ENCODE measurements at regions not wholly inside any gene's neighbourhood (a gene's known extent, or its start where the extent isn't known, plus 50 kb on each side); places are given as distances from the start of the nearest gene placed in this dataset.
A peak's percentile ranks its signal among the peaks of the same experiment; 100 is the strongest.

DNA sequence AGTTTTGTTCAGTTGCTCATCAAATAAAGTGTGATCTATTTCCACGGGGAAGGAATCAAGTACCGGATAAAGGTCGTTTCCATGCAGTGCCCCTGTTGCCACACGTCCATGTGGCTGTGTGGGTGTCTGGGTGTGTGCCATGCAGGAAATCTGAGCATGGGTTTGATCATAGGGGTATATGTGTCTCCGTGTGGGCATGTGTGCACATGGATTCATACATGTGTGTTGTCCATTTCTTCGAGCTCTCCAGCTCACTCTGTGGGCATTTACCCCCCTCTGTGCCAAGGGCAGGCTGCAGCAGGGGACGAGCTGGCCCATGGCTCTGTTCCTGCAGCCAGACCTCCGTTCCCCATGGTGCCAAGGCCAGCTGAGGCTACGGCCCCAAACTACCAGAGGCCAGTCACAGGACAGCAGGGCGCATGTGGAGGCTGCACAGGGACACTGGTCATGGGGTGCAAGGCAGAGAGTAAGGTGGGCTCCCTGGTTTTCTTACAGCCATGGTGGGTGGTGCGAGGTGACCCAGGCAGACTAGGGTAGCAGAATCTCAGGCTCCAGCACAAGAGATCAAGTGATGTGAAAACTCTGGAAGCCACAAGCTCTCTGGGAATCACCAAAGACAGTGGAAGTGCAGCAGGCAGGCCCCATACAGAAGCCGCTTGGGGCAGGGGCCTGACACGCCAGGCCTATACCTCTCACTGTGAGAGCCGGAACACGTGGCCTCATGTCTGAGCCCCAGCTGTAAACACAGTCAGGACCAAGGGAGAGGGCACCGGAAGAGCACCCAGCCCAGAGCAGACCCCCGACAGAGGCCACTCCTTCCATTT is 66.4 kb upstream of the RAB6C start:
- H3K27ac ChIP-seq (ENCODE audit: insufficient read depth, low read length, poor library complexity, severe bottlenecking) = no peak overlapping the region
- Mint-ChIP-seq H3K4me3 (no peak overlapping the region), H3K9me3 (peaks cover 0 to 11% (median 5%) of the 10 kb centered on the region in 7 donors), H3K4me1 (no peaks in the 10 kb centered on the region), H3K27me3 (no peaks in the 10 kb centered on the region), H3K36me3 (no peaks in the 10 kb centered on the region), H3K27ac (no peak overlapping the region)
- no peaks in the 10 kb centered on the region for H3K36me3 ChIP-seq (ENCODE audit: control insufficient read depth, insufficient read depth, low read length)
- no peak overlapping the region for H3K4me3 ChIP-seq (ENCODE audit: low read depth, low read length)
- peaks cover 2 to 6% of the 10 kb centered on the region in 2 experiments for H3K9me3 ChIP-seq (ENCODE audit: control insufficient read depth in 2 of 2, low read length in 2 of 2)
- no peaks in the 10 kb centered on the region for H3K4me1 ChIP-seq (ENCODE audit: control insufficient read depth, insufficient read depth, low read length, poor library complexity, severe bottlenecking)
- ATAC-seq (ENCODE audit: low read depth in 2 of 2) (no peak), DNase-seq (no peak)
- no peaks in the 10 kb centered on the region for H3K27me3 ChIP-seq (ENCODE audit: control insufficient read depth, insufficient read depth, low read length)

- no peak overlapping the region for H3K27ac ChIP-seq (ENCODE audit: insufficient read depth, low read length, poor library complexity, severe bottlenecking)
- Mint-ChIP-seq H3K4me1 (no peaks in the 10 kb centered on the region), H3K27me3 (peaks cover 5% of the 10 kb centered on the region), H3K9me3 (peaks cover 0 to 19% (median 8%) of the 10 kb centered on the region in 7 donors), H3K27ac (no peak overlapping the region), H3K4me3 (no peak overlapping the region), H3K36me3 (no peaks in the 10 kb centered on the region)
- peaks cover 8 to 14% of the 10 kb centered on the region in 2 experiments for H3K9me3 ChIP-seq (ENCODE audit: control insufficient read depth in 2 of 2, low read length in 2 of 2)
- H3K4me3 ChIP-seq (ENCODE audit: low read depth, low read length) = no peak overlapping the region
- H3K36me3 ChIP-seq (ENCODE audit: control insufficient read depth, insufficient read depth, low read length) = no peaks in the 10 kb centered on the region
- ATAC-seq (ENCODE audit: low read depth in 2 of 2) = peak in 1 of 2 donors; percentile 20
- no peaks in the 10 kb centered on the region for H3K4me1 ChIP-seq (ENCODE audit: control insufficient read depth, insufficient read depth, low read length, poor library complexity, severe bottlenecking)
- DNase-seq = no peak
- no peaks in the 10 kb centered on the region for H3K27me3 ChIP-seq (ENCODE audit: control insufficient read depth, insufficient read depth, low read length)
These were observed 65.6 kb upstream of the RAB6C start for GRCh38 chr2:129913695-129914495.

GRCh38 chr2:129914538-129915302 is 64.7 kb upstream of the RAB6C start:
- ATAC-seq (ENCODE audit: low read depth in 2 of 2) = no peak
- Histone ChIP-seq H3K36me3 (ENCODE audit: control insufficient read depth, insufficient read depth, low read length) (no peaks in the 10 kb centered on the region), H3K4me3 (ENCODE audit: low read depth, low read length) (no peak overlapping the region), H3K9me3 (ENCODE audit: control insufficient read depth in 2 of 2, low read length in 2 of 2) (peaks cover 9 to 17% of the 10 kb centered on the region in 2 experiments), H3K4me1 (ENCODE audit: control insufficient read depth, insufficient read depth, low read length, poor library complexity, severe bottlenecking) (no peaks in the 10 kb centered on the region), H3K27me3 (ENCODE audit: control insufficient read depth, insufficient read depth, low read length) (no peaks in the 10 kb centered on the region), H3K27ac (ENCODE audit: insufficient read depth, low read length, poor library complexity, severe bottlenecking) (no peak overlapping the region)
- no peak for DNase-seq
- Mint-ChIP-seq H3K36me3 (no peaks in the 10 kb centered on the region), H3K9me3 (peaks cover 0 to 27% (median 8%) of the 10 kb centered on the region in 7 donors), H3K27ac (no peak overlapping the region), H3K4me3 (no peak overlapping the region), H3K27me3 (peaks cover 8% of the 10 kb centered on the region), H3K4me1 (no peaks in the 10 kb centered on the region)

DNA sequence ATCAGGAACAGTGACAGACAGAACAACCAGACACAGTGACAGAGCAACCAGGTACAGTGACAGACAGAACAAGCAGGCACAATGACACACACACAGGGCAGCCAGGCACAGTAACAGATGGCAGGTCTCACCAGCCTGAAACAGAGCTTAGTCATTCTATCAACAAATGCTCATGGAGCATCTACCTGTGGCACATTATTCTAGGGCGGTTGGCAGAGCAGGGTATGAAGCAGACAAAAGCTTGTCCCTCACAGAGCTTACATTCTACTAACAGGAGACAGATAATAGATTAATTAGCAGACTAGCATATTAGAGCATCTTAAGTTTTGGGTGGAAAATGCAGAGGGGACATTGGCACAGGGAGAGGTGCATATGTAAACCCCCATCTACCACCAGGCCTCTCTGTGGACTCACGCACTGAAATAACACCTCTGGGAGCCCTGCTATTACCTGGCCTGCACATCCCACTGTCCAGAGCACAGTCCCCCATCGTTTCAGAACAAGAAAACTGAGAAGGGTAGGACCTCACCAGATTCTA is 64.1 kb upstream of the RAB6C start:
- Mint-ChIP-seq H3K4me3 (no peak overlapping the region), H3K4me1 (no peaks in the 10 kb centered on the region), H3K27me3 (peaks cover 11% of the 10 kb centered on the region), H3K9me3 (peaks cover 0 to 32% (median 10%) of the 10 kb centered on the region in 7 donors), H3K36me3 (no peaks in the 10 kb centered on the region), H3K27ac (no peak overlapping the region)
- no peak overlapping the region for H3K4me3 ChIP-seq (ENCODE audit: low read depth, low read length)
- H3K36me3 ChIP-seq (ENCODE audit: control insufficient read depth, insufficient read depth, low read length) = no peaks in the 10 kb centered on the region
- DNase-seq (no peak), ATAC-seq (ENCODE audit: low read depth in 2 of 2) (no peak)
- H3K4me1 ChIP-seq (ENCODE audit: control insufficient read depth, insufficient read depth, low read length, poor library complexity, severe bottlenecking) = no peaks in the 10 kb centered on the region
- no peak overlapping the region for H3K27ac ChIP-seq (ENCODE audit: insufficient read depth, low read length, poor library complexity, severe bottlenecking)
- H3K9me3 ChIP-seq (ENCODE audit: control insufficient read depth in 2 of 2, low read length in 2 of 2) = peaks cover 10 to 21% of the 10 kb centered on the region in 2 experiments
- H3K27me3 ChIP-seq (ENCODE audit: control insufficient read depth, insufficient read depth, low read length) = no peaks in the 10 kb centered on the region

GRCh38 chr2:129918604-129919003 is 60.9 kb upstream of the RAB6C start:
- H3K36me3 ChIP-seq (ENCODE audit: control insufficient read depth, insufficient read depth, low read length) = no peaks in the 10 kb centered on the region
- peaks cover 18% of the 10 kb centered on the region for H3K27me3 Mint-ChIP-seq
- H3K4me3 ChIP-seq (ENCODE audit: low read depth, low read length) = no peak overlapping the region
- no peaks in the 10 kb centered on the region for H3K36me3 Mint-ChIP-seq
- peaks cover 10 to 21% of the 10 kb centered on the region in 2 experiments for H3K9me3 ChIP-seq (ENCODE audit: control insufficient read depth in 2 of 2, low read length in 2 of 2)
- no peak for DNase-seq
- H3K27ac ChIP-seq (ENCODE audit: insufficient read depth, low read length, poor library complexity, severe bottlenecking) = no peak overlapping the region
- H3K27ac Mint-ChIP-seq = no peak overlapping the region
- H3K27me3 ChIP-seq (ENCODE audit: control insufficient read depth, insufficient read depth, low read length) = no peaks in the 10 kb centered on the region
- no peak overlapping the region for H3K4me3 Mint-ChIP-seq
- peaks cover 0 to 32% (median 10%) of the 10 kb centered on the region in 7 donors for H3K9me3 Mint-ChIP-seq
- ATAC-seq (ENCODE audit: low read depth in 2 of 2) = no peak
- peaks cover 0 to 1% (median under 1%) of the 10 kb centered on the region in 4 donors for H3K4me1 Mint-ChIP-seq
- no peaks in the 10 kb centered on the region for H3K4me1 ChIP-seq (ENCODE audit: control insufficient read depth, insufficient read depth, low read length, poor library complexity, severe bottlenecking)

DNA sequence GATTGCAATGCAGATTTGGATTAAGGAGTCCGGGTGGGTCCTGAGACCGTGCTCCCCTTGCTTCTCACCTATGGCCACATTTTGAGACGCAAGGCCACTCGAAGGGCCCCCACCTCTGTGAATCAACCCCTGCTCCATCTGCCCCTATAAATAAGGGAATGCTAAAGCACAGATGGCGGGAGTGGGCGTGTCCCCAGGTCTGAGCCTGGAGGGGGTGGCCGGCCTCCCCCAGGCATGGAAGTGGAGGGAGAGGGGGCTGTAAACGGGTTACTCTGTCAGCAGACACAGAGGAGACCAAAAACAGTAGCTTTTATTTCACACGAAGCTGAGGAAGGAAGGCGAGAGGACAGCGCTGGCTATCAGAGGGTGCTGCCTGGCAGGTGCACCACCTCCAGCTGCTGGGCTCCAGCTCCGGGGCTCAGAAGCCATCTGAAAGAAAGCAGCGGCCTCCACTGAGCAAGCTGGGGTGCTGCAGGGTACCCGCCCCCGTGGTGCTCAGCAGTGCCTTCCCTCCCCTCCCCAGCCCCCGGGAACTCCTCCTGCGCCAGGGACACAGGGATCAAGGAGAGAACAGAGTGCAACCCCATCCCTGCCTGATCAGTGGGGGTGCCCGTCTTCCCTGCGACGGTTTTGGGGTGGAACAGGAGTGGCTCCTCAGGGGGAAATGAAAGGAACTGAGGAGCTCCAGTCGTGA is 56.7 kb upstream of the RAB6C start:
- Mint-ChIP-seq H3K27ac (no peak overlapping the region), H3K4me1 (peaks cover 0 to 6% (median 4%) of the 10 kb centered on the region in 4 donors), H3K4me3 (no peak overlapping the region), H3K27me3 (peaks cover 23% of the 10 kb centered on the region), H3K9me3 (peaks cover 0 to 25% (median 9%) of the 10 kb centered on the region in 7 donors), H3K36me3 (no peaks in the 10 kb centered on the region)
- H3K4me1 ChIP-seq (ENCODE audit: control insufficient read depth, insufficient read depth, low read length, poor library complexity, severe bottlenecking) = no peaks in the 10 kb centered on the region
- no peak overlapping the region for H3K4me3 ChIP-seq (ENCODE audit: low read depth, low read length)
- peaks cover 10 to 19% of the 10 kb centered on the region in 2 experiments for H3K9me3 ChIP-seq (ENCODE audit: control insufficient read depth in 2 of 2, low read length in 2 of 2)
- no peak overlapping the region for H3K27ac ChIP-seq (ENCODE audit: insufficient read depth, low read length, poor library complexity, severe bottlenecking)
- DNase-seq (no peak), ATAC-seq (ENCODE audit: low read depth in 2 of 2) (no peak)
- no peaks in the 10 kb centered on the region for H3K27me3 ChIP-seq (ENCODE audit: control insufficient read depth, insufficient read depth, low read length)
- H3K36me3 ChIP-seq (ENCODE audit: control insufficient read depth, insufficient read depth, low read length) = no peaks in the 10 kb centered on the region

Data from CD4-positive, CD25-positive, alpha-beta regulatory T cell (primary cell).